MCF 10A (cell line): ENCODE measurements at regions not wholly inside any gene's neighbourhood (a gene's known extent, or its start where the extent isn't known, plus 50 kb on each side); places are given as distances from the start of the nearest gene placed in this dataset.

ENCODE experiments used
- BruUV-seq: library from RNA; stranded (reverse); fragments of 400-500 nt; replicated peaks from 2 replicates; lab custom pipeline; 2021; lab: Mats Ljungman, UMichigan
- CTCF ChIA-PET: fragments of 300-600 bp; sonication (Branson Sonifier 250); formaldehyde crosslinking; extraction: SDS; loops from one replicate; lab custom pipeline; 2021; ENCODE audit warnings: antibody characterized with exemption, inconsistent platforms; lab: Yijun Ruan, JAX
- POLR2A ChIA-PET: fragments of 300-600, 350-650 bp; sonication (Branson Sonifier 250); formaldehyde crosslinking; extraction: SDS; loops from one replicate; lab custom pipeline; 2020; ENCODE audit warnings: antibody characterized with exemption, inconsistent platforms; lab: Yijun Ruan, JAX
- DNase-seq: peaks from one replicate; pipeline ENCODE4 v3.0.0-alpha.2; 2018; ENCODE audit not compliant: unreplicated experiment
- H3K27ac Mint-ChIP-seq: one replicate; pipeline ENCODE4 v1.8.0; 2022; ENCODE audit warnings: mild to moderate bottlenecking, low read depth, mixed read lengths; ENCODE audit not compliant: unreplicated experiment
- H3K27me3 Mint-ChIP-seq: one replicate; pipeline ENCODE4 v1.8.0; 2022; ENCODE audit warnings: mixed read lengths; ENCODE audit not compliant: insufficient read depth, unreplicated experiment
- H3K36me3 Mint-ChIP-seq: one replicate; pipeline ENCODE4 v1.8.0; 2022; ENCODE audit warnings: mild to moderate bottlenecking, moderate library complexity, mixed read lengths; ENCODE audit not compliant: insufficient read depth, unreplicated experiment
- H3K4me1 Mint-ChIP-seq: one replicate; pipeline ENCODE4 v1.8.0; 2022; ENCODE audit warnings: mixed read lengths; ENCODE audit not compliant: insufficient read depth, unreplicated experiment
- H3K4me3 Mint-ChIP-seq: one replicate; pipeline ENCODE4 v1.8.0; 2022; ENCODE audit warnings: mild to moderate bottlenecking, moderate library complexity, mixed read lengths; ENCODE audit not compliant: unreplicated experiment
- H3K9me3 Mint-ChIP-seq: one replicate; pipeline ENCODE4 v1.8.0; 2022; ENCODE audit warnings: mixed read lengths; ENCODE audit not compliant: unreplicated experiment
- CTCF ChIP-seq: fragments of 200-600 bp; IDR thresholded peaks from one replicate; pipeline ENCODE4 v1.8.0; 2022; ENCODE audit warnings: antibody characterized with exemption, mild to moderate bottlenecking; ENCODE audit not compliant: unreplicated experiment
- intact Hi-C: fragments of 100-400 bp; cut with micrococcal nuclease; formaldehyde crosslinking; loops from 2 replicates; pipeline ENCODE4 v1.14.1; 2022

DNA sequence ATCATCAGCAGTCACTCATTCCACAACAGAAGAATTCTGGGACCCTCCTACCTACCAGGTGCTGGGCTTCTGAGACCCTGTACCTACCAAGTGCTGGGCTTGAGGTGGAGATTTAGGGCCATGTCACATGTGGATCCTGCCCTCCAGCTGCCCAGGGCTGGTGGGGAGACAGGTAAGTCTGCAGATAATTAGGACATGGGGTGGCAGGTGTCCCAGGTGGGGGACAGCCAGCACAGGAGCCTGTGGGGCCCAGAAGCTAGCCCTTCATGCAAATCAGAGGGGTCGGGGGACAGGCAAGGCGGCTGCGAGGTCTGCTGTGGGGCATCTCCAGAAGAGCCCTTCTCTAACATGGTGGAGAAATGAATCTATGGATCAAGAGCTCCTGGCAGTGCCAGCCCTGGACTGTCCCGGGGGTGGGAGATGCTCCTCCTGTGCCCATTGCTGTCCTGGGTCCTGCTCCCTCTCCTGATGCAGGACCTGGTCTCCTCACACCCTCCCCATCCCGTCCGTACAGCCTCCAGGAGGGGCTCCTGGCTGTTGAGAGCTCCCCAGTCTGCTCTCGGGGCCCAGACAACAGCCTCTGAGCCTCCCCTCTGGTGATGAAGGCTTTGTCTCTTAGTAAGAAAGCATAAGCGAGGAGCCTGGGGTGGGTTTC, 106.3 kb upstream of the GLI2 start:
- no peak for TF ChIP-seq CTCF
- H3K27me3 Mint-ChIP-seq, result no peaks in the 10 kb centered on the region
- ChIA-PET CTCF (interaction anchor here (0.7 to 0.9 kb wide), 2 partner anchors 70 to 77 kb away, joined by 3 to 5 read pairs; no protein-coding TSS in a partner anchor), POLR2A (interaction anchor here (3.4 kb wide), 1 partner anchor 9 kb away, joined by 14 read pairs; no protein-coding TSS in a partner anchor)
- peaks cover 8% of the 10 kb centered on the region for H3K9me3 Mint-ChIP-seq
- no peaks in the 10 kb centered on the region for H3K36me3 Mint-ChIP-seq
- H3K4me3 Mint-ChIP-seq, result no peak overlapping the region
- H3K4me1 Mint-ChIP-seq, result peaks cover 28% of the 10 kb centered on the region
- H3K27ac Mint-ChIP-seq, result no peak overlapping the region
- intact Hi-C loops, result no loop called here
- no TSS peak for BruUV-seq
- no peak for DNase-seq

GRCh38 chr2:120630031-120630701, 105.5 kb upstream of the GLI2 start:
- Mint-ChIP-seq H3K4me3 (no peak overlapping the region), H3K36me3 (no peaks in the 10 kb centered on the region), H3K4me1 (peaks cover 21% of the 10 kb centered on the region), H3K27me3 (no peaks in the 10 kb centered on the region), H3K9me3 (peaks cover 8% of the 10 kb centered on the region), H3K27ac (no peak overlapping the region)
- no TSS peak for BruUV-seq
- no peak for TF ChIP-seq CTCF
- intact Hi-C loops, result no loop called here
- POLR2A ChIA-PET, result interaction anchor here (0.9 to 3.4 kb wide), 2 partner anchors 9 to 10 kb away, joined by 3 to 14 read pairs; no protein-coding TSS in a partner anchor
- DNase-seq, result no peak
- CTCF ChIA-PET, result interaction anchor here (0.7 to 1.9 kb wide), 3 partner anchors 51 to 78 kb away, joined by 3 to 7 read pairs (median 5); no protein-coding TSS in a partner anchor

DNA sequence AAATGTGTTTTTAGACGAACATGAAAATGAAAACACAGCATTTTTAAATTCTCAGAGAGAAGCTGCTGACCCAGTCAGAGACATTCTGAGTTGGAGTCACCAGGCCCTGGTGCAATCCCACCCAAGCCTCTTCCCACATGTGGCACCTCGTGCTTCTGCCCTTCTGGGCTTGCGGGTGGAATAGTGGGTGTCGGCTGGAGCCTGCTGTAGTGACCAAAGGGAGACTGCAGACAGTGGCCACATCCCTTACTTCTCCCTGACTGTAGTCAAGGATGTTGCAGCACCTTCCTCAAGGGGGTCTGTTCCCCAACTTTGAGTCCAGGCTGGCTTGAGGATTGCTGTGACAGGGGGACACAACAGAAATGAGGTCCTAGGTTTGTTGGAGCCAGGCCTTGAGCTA, 104.4 kb upstream of the GLI2 start:
- H3K27ac Mint-ChIP-seq, result no peak overlapping the region
- no peaks in the 10 kb centered on the region for H3K36me3 Mint-ChIP-seq
- DNase-seq, result no peak
- no TSS peak for BruUV-seq
- intact Hi-C loops, result no loop called here
- H3K4me3 Mint-ChIP-seq, result no peak overlapping the region
- TF ChIP-seq CTCF, result no peak
- H3K27me3 Mint-ChIP-seq, result no peaks in the 10 kb centered on the region
- peaks cover 8% of the 10 kb centered on the region for H3K9me3 Mint-ChIP-seq
- CTCF ChIA-PET, result interaction anchor here (0.7 to 1.9 kb wide), 4 partner anchors 50 to 448 kb away, joined by 3 to 7 read pairs (median 4); no protein-coding TSS in a partner anchor
- POLR2A ChIA-PET, result interaction anchor here (3.4 kb wide), 1 partner anchor 11 kb away, joined by 14 read pairs; no protein-coding TSS in a partner anchor
- peaks cover 10% of the 10 kb centered on the region for H3K4me1 Mint-ChIP-seq

- H3K9me3 Mint-ChIP-seq, result peaks cover 8% of the 10 kb centered on the region
- H3K27ac Mint-ChIP-seq, result no peak overlapping the region
- no peaks in the 10 kb centered on the region for H3K36me3 Mint-ChIP-seq
- no peaks in the 10 kb centered on the region for H3K27me3 Mint-ChIP-seq
- POLR2A ChIA-PET, result interaction anchor here (3.4 kb wide), 1 partner anchor 11 kb away, joined by 14 read pairs; no protein-coding TSS in a partner anchor
- H3K4me1 Mint-ChIP-seq, result peaks cover 5% of the 10 kb centered on the region
- BruUV-seq, result no TSS peak
- no peak overlapping the region for H3K4me3 Mint-ChIP-seq
- DNase-seq, result no peak
- CTCF ChIA-PET, result interaction anchor here (1.3 to 1.9 kb wide), 2 partner anchors 49 to 79 kb away, joined by 4 to 7 read pairs; no protein-coding TSS in a partner anchor
- TF ChIP-seq CTCF, result no peak
- intact Hi-C loops, result no loop called here
Measured at GRCh38 chr2:120631724-120632123, 103.9 kb upstream of the GLI2 start.
